GM21825 (cell line): ENCODE measurements at regions not wholly inside any gene's neighbourhood (a gene's known extent, or its start where the extent isn't known, plus 50 kb on each side); places are given as distances from the start of the nearest gene placed in this dataset.
"Not testable (repeated sequence)": the region's sequence is repeated elsewhere in the genome, so short reads cannot be mapped to it uniquely, and the experiment has no call there.

Source experiments
- ATAC-seq: cut with Tn5 transposase; IDR thresholded peaks from one replicate; pipeline ENCODE4 v1.9.1; 2021; ENCODE audit warnings: mild to moderate bottlenecking, moderate library complexity; ENCODE audit not compliant: unreplicated experiment

- not testable (repeated sequence) for ATAC-seq
Observed at GRCh38 chr20:47903009-47903408, 117.7 kb upstream of the SULF2 start.

- not testable (repeated sequence) for ATAC-seq
Observed at GRCh38 chr20:47899313-47899712, 114.0 kb upstream of the SULF2 start.

- ATAC-seq: no peak
Observed at GRCh38 chr20:47897461-47897860, 112.2 kb upstream of the SULF2 start.

DNA sequence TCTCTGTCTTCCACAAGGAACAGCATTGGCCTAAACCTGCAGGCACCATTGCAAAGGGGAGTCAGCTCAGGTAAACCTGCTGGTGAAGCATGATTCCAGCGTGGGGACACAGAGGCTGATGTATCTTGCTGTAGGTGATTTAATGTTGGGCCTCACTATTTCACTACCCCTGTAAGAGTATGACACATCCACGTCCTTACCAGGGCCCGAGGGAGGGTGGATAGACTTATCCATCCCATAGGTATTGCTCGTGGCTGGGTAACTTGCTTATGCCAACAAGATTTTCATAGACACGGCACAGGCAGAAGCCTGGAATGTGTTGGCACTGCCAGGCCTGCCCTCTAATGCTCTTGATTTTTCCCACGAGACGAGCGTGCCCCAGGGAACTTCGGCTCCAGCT is 107.4 kb upstream of the SULF2 start:
- ATAC-seq: not testable (repeated sequence)

DNA sequence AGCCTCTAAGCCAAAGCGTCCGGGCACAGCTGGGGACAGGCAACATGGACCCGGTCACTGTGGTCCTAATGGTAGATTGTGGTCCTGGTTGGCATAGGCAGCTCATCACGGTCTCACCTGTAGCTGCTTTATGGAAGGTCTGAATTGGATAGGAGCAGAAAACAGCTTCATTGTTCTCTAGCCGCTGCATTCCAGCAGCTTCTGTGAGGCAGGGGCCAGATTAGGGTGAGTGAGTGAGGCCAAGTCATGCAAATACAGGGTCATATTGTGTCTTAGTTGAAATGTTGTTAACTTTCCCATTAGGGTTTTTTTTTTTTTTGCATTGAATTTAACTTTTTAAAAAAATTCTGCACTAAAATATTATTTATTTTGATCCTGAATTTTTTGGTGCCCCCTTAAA is 105.4 kb upstream of the SULF2 start:
- ATAC-seq: not testable (repeated sequence)

GRCh38 chr20:47889751-47890150 is 104.5 kb upstream of the SULF2 start:
- ATAC-seq: not testable (repeated sequence)

DNA sequence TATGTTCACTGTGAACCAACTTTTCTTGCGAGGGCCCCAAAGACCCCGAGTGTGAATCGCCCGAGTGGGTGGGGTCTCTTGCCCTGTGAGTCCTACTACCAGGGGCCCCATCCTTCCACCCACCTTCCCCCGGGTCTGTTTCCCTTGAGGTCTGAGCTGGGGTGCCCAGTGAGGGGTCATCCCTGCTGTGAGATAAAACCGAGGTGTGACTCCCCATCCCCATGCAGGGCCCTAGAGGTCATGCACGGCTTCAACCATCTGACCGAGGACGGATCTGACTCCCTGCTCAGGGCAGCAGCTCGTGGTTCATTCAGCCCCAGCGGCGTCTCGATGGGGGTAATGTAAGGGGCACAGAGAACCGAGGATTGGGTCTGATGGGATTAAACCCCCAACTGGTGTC is 103.1 kb upstream of the SULF2 start:
- no peak for ATAC-seq

DNA sequence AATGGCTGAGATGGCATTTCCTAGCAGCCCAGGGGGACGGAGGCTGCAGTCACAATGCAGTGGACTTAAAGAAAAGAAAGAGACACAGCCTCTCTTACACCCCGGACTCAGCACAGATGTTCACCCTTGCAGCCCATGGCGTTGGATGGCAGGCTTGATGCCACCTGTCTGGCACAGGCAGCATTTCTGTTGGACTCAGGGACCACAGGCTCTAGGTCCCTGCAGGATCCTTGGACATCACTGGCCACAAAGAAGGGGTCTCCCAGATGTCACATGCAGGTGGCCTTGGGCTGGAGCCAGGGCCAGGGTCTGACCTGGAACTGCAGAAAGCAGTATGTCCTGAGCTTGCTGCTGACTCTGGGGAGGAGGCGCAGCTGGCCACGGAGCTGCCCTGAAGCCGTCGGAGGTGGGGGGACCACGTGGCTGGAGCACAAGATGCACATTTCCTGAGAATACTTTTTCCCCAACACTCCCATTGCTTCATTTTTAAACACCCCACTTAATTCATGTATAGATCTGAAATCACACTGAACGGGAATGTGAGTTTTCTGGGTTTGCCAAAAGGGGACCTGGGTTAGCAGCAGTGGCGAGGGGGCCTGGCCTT is 102.3 kb upstream of the SULF2 start:
- ATAC-seq: no peak

- ATAC-seq: no peak
Observed at GRCh38 chr20:47887064-47887463, 101.8 kb upstream of the SULF2 start.

GRCh38 chr20:47886454-47887041 is 101.3 kb upstream of the SULF2 start:
- ATAC-seq: no peak

DNA sequence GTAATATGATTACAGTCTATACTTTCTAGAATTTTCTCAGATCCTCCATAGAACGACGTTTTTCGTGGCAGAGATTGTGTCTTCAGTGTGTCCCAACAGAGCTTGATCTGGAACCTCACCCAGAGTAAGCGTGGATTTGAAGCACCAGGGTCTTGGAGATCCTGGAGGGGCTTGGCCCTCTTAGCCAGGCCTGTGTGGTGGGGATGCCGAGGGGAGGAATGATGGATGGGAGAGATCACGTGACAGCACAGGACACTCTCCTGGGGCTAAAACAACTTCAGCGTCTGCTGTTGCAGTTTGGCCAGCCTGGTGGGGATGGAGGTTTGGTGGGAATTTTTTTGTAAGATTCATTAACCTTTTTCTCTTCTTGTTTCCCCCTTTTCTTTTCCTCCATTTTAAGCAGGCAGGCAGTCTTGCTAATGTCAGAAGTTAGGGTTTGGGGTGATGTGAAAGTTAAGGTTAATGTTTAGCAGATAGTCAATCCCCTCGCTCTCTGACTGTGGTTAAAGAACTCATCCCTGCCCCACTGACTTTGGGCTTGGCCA is 100.7 kb upstream of the SULF2 start:
- ATAC-seq: no peak

DNA sequence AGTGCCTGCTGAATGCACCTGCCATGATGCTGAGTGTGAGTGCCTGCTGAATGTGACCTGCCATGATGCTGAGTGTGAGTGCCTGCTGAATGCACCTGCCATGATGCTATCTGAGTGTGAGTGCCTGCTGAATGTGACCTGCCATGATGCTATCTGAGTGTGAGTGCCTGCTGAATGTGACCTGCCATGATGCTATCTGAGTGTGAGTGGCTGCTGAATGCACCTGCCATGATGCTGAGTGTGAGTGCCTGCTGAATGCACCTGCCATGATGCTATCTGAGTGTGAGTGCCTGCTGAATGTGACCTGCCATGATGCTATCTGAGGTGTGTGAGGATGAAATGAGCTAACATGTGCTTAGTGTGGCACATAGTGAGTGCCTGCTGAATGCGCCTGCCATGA is 98.7 kb upstream of the SULF2 start:
- ATAC-seq: not testable (repeated sequence)

DNA sequence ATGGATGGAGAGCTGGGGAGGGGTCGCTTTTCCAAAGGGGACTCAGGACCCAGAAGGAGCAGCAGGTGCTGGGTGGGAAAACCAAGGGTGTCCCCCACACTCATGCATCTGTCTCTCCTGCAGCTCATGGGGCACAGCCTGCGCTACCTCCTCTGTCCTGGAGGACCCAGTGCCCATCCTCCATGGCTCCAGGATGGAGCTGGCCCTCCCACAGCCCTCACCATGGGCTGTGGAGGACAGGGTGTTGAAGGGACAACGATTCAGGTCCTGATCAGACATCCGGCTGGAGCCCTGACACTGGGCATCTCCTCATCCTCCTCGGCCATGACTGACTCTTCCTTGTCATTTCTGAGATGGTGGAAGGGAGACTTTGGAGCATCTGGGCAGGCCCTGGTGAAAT is 97.9 kb upstream of the SULF2 start:
- no peak for ATAC-seq

DNA sequence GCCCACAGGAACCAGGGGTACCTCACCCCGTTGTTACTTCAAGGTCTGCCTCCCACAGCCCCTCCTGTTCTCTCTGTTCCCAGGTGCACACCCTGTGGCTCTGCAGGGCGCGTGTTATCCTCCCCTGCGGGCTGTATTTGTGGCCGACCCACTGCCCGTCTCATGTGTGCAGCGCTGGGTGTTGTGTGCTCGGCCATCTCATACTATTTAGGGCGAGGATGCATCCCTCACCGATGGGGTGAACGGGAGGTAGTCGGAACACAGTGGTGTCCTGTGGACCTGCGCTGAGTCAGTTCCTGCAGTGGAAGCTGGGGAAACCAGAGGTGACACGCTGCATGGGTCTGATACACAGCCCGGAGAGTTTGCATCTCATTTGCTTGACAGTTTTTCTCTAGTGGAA is 94.5 kb upstream of the SULF2 start:
- no peak for ATAC-seq

DNA sequence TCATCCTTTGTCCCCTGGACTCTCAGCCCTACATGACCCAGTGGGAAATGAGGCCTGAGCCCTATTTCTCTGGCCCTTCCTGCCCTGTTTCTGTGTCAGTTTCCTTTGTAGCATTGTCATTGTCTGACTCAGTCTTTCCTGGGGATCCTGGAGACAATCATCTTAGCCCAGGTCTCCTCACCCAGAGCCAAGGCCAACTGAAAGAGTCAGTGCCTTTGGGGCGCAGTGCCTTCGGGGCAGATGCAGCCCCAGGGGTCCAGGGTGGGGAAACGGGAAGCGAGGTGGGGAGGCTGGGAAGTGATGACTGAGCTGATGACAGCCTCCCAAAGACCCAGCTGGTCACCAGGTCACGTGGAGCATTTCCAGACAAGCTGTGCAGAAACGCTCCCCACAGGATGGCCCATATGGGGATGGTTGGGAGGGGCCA is 93.3 kb upstream of the SULF2 start:
- no peak for ATAC-seq

DNA sequence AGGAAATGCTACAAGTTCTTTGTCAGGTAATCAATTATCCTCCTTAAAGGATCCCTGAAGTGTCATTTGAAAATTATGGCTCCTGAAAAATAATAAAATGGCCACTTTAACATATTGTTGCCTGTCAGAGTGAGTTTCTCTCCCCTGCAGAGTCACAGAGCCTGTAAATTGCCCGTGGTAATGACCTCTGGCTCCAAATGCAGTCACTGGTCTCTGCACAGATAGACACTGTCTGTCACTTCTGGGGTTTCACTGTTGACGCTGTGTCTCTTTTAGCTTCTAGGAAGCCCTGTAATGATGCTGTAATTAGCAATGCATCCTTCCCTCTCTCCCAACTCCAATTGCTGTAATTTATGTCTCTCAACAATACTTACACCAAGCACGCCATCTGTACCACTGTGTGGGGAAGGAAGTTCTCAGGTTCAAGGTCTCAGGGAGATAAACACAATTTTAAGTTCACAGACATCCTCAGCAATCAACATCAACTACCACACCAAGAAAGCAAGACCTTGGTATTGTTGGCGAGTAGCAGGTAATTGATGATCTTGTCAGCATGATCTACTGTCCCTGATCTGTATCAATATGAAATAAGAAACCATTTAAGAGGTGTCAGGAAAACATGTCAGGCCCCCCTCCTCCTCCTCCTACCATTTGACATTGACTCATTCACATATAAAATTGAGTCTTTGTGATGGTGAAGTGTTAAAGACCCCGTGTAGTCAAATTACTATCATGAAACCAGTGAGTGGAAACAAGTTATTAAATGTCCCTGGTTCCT is 91.2 kb upstream of the SULF2 start:
- no peak for ATAC-seq

DNA sequence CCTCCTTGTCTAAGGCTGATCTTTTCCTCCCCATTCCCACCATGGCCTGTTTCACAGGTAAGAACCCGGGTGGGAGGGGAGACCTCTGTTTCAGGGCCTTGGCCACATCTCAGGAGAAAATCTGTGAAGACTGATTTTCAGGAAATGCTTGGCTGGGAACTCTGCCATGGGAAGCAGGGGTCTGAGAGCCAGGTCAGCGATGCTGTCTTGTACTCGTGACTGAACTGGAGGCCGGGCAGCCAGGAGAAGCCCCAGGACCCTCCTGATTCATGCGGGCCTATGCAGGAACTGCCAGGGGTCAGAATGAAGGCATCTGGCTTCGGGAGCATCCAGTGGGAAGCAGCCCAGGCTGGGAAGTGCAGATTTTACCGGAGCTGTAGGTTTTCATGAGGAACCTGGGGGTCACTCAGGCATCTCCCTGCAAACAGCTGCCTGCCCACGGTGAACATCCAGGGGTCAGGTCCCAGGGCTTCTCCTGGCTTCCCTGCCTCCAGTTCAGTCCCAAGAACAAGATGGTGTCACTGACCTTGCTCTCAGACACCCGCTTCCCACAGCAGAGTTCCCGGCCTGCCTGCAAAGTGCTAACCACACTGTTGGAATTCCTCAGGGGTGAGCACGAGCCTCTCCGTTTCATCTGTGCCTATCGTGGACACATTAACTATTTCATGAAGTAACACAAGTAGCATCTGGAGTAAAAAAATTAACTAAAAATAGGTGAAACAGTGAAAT is 90.2 kb upstream of the SULF2 start:
- ATAC-seq: no peak

DNA sequence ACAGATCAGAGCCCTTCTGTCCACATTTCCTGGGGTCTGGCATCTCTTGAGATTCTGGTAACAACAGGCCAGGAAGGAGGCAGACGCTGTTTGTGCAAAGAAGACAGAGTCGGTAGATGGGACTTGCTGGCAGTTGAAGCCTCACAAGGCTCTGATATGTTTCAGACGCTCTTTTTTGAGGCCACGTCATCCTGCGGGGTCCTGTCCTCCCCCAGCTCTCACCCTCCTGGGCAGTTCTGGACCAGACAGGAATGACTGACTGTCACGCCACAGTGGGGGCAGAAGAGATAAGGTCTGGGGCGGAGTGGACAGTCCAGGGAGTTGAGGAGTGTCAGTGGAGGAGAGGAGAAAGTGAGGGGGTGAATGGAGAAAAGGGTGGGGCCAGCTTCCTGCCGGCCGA is 87.1 kb upstream of the SULF2 start:
- no peak for ATAC-seq

DNA sequence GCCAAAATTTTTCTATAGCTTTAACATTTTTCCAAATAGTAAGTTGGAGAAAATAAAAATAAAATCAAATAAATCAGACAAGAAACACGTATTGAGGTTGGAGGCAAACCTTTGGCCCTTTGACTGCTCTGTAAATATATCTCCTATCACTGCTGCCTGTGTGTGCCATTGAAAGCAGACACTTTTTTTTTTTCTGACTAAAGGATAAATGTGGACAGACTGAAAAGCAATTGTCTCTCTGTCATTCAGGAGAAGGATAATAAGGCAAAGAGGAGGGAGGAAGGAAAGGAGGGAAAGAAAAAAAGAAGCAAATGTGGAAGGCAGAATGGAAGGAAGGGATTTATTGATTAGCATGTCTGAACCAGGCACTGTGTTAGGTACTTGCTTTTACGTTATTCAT is 85.2 kb upstream of the SULF2 start:
- no peak for ATAC-seq

DNA sequence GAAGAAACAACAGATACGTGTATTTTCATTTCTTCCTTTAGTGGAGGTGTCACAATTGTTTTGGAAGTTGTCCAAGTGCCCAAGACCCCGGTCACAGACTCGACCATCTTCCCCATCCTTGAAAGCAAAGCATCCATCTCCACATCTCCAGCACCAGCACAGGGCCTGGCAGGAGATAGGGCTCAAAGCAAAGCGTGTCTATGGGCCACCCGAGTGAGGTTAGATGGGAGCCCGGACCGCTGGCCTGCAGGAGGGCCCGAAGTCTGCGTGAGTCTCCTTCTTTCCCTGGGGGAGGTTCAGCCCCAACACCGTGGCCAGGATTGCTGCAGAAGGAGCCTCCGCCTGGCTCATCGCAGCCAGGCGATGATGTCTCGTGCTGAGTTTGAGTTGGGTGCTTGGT is 83.5 kb upstream of the SULF2 start:
- no peak for ATAC-seq

- ATAC-seq: no peak
Observed at GRCh38 chr20:47868236-47868635, 83.0 kb upstream of the SULF2 start.
